Fibroblast of skin of left quadriceps (primary cell): ENCODE measurements at regions not wholly inside any gene's neighbourhood (a gene's known extent, or its start where the extent isn't known, plus 50 kb on each side); places are given as distances from the start of the nearest gene placed in this dataset.

Experiments used
- DNase-seq, 2 experiments: peaks; one replicate each; pipeline ENCODE4 v3.0.0-alpha.2; 2013; ENCODE audit warnings: low read depth in 2 of 2

- no peak for DNase-seq
These were observed 127.5 kb downstream of the RFC3 start for GRCh38 chr13:33945477-33945876.

GRCh38 chr13:33953203-33953602, 135.3 kb downstream of the RFC3 start:
- peak; percentile 39 to 44 for DNase-seq

- DNase-seq: no peak
These were observed 135.8 kb downstream of the RFC3 start for GRCh38 chr13:33953781-33954180.

- peak; percentile 23 to 33 for DNase-seq
These were observed 138.4 kb downstream of the RFC3 start for GRCh38 chr13:33956346-33956745.

GRCh38 chr13:33957497-33957905, 139.6 kb downstream of the RFC3 start:
- no peak for DNase-seq

- no peak for DNase-seq
These were observed 141.0 kb downstream of the RFC3 start for GRCh38 chr13:33958964-33959363.

GRCh38 chr13:33963134-33963533, 145.2 kb downstream of the RFC3 start:
- DNase-seq: no peak

- no peak for DNase-seq
These were observed 145.9 kb downstream of the RFC3 start for GRCh38 chr13:33963895-33964294.

GRCh38 chr13:33968520-33969507, 150.9 kb downstream of the RFC3 start:
- DNase-seq: no peak

- DNase-seq: no peak
These were observed 153.0 kb downstream of the RFC3 start for GRCh38 chr13:33970746-33971561.

- no peak for DNase-seq
These were observed 153.5 kb downstream of the RFC3 start for GRCh38 chr13:33971562-33971819.

- no peak for DNase-seq
These were observed 155.2 kb downstream of the RFC3 start for GRCh38 chr13:33973194-33973593.

- no peak for DNase-seq
These were observed 159.0 kb downstream of the RFC3 start for GRCh38 chr13:33976965-33977364.

- no peak for DNase-seq
These were observed 160.7 kb downstream of the RFC3 start for GRCh38 chr13:33978653-33979052.

GRCh38 chr13:33992881-33993336, 175.0 kb downstream of the RFC3 start:
- no peak for DNase-seq

- DNase-seq: no peak
These were observed 176.2 kb downstream of the RFC3 start for GRCh38 chr13:33994198-33994597.

- DNase-seq: peak; percentile 34 to 40
These were observed 177.0 kb downstream of the RFC3 start for GRCh38 chr13:33994826-33995502.

GRCh38 chr13:33996636-33997035, 178.7 kb downstream of the RFC3 start:
- DNase-seq: no peak

GRCh38 chr13:33997574-33997973, 179.6 kb downstream of the RFC3 start:
- DNase-seq: no peak

GRCh38 chr13:33999811-34000605, 182.1 kb downstream of the RFC3 start:
- DNase-seq: no peak

GRCh38 chr13:34000955-34001354, 183.0 kb downstream of the RFC3 start:
- DNase-seq: no peak
